Testis (tissue), 2 donors: ENCODE measurements at regions not wholly inside any gene's neighbourhood (a gene's known extent, or its start where the extent isn't known, plus 50 kb on each side); places are given as distances from the start of the nearest gene placed in this dataset.

Experiments
- CTCF ChIP-seq, 3 experiments: fragments of 450-650 bp in 2 of 3; fragments of 200-600 bp in 1 of 3; sonication (generic) in 1 of 3; IDR thresholded peaks; one replicate each; pipeline ENCODE4 v1.5.1; 2016 to 2019; ENCODE audit warnings: antibody characterized with exemption in 3 of 3, mild to moderate bottlenecking in 2 of 3, moderate library complexity in 1 of 3
- POLR2A ChIP-seq: fragments of 450-650 bp; IDR thresholded peaks from one replicate; pipeline ENCODE4 v1.6.1; 2017; ENCODE audit warnings: antibody characterized with exemption, mild to moderate bottlenecking, moderate library complexity

GRCh38 chr12:77402716-77403115 lies 337.3 kb upstream of the E2F7 start:
- TF ChIP-seq CTCF (IDR thresholded peaks at IDR 0.05) (no peak), POLR2A (no peak)
